ENCODE measurements at regions not wholly inside any gene's neighbourhood (a gene's known extent, or its start where the extent isn't known, plus 50 kb on each side); places are given as distances from the start of the nearest gene placed in this dataset.
"Not testable (repeated sequence)": the region's sequence is repeated elsewhere in the genome, so short reads cannot be mapped to it uniquely, and the experiment has no call there.

DNA sequence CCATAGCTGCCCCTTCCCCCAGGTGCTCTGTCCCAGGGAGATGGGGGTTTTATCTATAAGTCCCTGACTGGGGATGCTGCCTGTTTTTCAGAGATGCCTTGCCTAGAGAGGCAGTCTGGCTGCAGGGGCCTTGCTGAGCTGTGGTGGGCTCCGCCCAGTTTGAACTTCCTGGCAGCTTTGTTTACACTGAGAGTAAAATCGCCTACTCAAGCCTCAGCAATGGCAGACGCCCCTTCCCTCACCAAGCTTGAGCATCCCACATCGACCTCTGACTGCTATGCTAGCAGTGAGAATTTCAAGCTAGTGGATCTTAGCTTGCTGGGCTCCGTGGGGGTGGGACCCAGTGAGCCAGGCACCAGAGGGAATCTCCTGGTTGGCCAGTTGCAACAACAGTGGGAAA is 430.4 kb downstream of the CPS1 start:
- TF ChIP-seq, protein P1, sequence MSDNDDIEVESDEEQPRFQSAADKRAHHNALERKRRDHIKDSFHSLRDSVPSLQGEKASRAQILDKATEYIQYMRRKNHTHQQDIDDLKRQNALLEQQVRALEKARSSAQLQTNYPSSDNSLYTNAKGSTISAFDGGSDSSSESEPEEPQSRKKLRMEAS (IDR thresholded peaks at IDR 0.05): not testable (repeated sequence)
- TF ChIP-seq CTCF (IDR thresholded peaks at IDR 0.05; ENCODE audit: low read depth, low read length, missing input control); SP1 (IDR thresholded peaks at IDR 0.05); ATF3 (IDR thresholded peaks at IDR 0.05); TAF1 (conservative IDR thresholded peaks at IDR 0.05); YY1 (IDR thresholded peaks at IDR 0.05); JUND (IDR thresholded peaks at IDR 0.05); HNF4A (conservative IDR thresholded peaks at IDR 0.05); RAD21 (IDR thresholded peaks at IDR 0.05): not testable (repeated sequence)
- TF ChIP-seq, protein P2, sequence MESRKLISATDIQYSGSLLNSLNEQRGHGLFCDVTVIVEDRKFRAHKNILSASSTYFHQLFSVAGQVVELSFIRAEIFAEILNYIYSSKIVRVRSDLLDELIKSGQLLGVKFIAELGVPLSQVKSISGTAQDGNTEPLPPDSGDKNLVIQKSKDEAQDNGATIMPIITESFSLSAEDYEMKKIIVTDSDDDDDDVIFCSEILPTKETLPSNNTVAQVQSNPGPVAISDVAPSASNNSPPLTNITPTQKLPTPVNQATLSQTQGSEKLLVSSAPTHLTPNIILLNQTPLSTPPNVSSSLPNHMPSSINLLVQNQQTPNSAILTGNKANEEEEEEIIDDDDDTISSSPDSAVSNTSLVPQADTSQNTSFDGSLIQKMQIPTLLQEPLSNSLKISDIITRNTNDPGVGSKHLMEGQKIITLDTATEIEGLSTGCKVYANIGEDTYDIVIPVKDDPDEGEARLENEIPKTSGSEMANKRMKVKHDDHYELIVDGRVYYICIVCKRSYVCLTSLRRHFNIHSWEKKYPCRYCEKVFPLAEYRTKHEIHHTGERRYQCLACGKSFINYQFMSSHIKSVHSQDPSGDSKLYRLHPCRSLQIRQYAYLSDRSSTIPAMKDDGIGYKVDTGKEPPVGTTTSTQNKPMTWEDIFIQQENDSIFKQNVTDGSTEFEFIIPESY (IDR thresholded peaks at IDR 0.05): not testable (repeated sequence)

Measured in liver (tissue), 3 donors.